Stimulated activated naive B cell treated with anti-CD40 and anti-IgM and Interleukin-4, amounts not matched to agents 10 μg/mL and 1 μg/mL and 100 μg/mL, for 72 hours (primary cell): ENCODE measurements at regions not wholly inside any gene's neighbourhood (a gene's known extent, or its start where the extent isn't known, plus 50 kb on each side); places are given as distances from the start of the nearest gene placed in this dataset.

Experiments
- ATAC-seq, 2 donors: fragments of 150-1000 bp; cut with Tn5 transposase; replicated peaks; 2 replicates each; pipeline ENCODE4 v1.10.0; 2021; ENCODE audit warnings: moderate library complexity in 1 of 2
- DNase-seq: peaks from one replicate; pipeline ENCODE4 v3.0.0; 2021
- H3K27ac Mint-ChIP-seq: one replicate; pipeline ENCODE4 v1.8.0; 2022; ENCODE audit warnings: mild to moderate bottlenecking, mixed read lengths
- H3K27me3 Mint-ChIP-seq, 2 donors: one replicate each; pipeline ENCODE4 v1.8.0; 2022; ENCODE audit warnings: mixed read lengths in 2 of 2
- H3K36me3 Mint-ChIP-seq, 2 donors: one replicate each; pipeline ENCODE4 v1.8.0; 2022; ENCODE audit warnings: mixed read lengths in 2 of 2, mild to moderate bottlenecking in 1 of 2
- H3K4me1 Mint-ChIP-seq, 2 donors: one replicate each; pipeline ENCODE4 v1.8.0; 2022; ENCODE audit warnings: mixed read lengths in 2 of 2, mild to moderate bottlenecking in 1 of 2
- H3K4me3 Mint-ChIP-seq, 2 donors: one replicate each; pipeline ENCODE4 v1.8.0; 2022; ENCODE audit warnings: mild to moderate bottlenecking in 2 of 2, mixed read lengths in 2 of 2, moderate library complexity in 1 of 2
- H3K9me3 Mint-ChIP-seq, 2 donors: one replicate each; pipeline ENCODE4 v1.8.0; 2022; ENCODE audit warnings: mixed read lengths in 2 of 2, mild to moderate bottlenecking in 1 of 2

GRCh38 chr4:128521648-128522111, 234.1 kb upstream of the PGRMC2 start:
- Mint-ChIP-seq H3K27ac (no peak overlapping the region), H3K9me3 (no peaks in the 10 kb centered on the region), H3K4me3 (no peak overlapping the region), H3K4me1 (peaks cover 26 to 49% of the 10 kb centered on the region in 2 donors), H3K27me3 (peaks cover 19 to 29% of the 10 kb centered on the region in 2 donors), H3K36me3 (peaks cover 0 to 3% of the 10 kb centered on the region in 2 donors)
- DNase-seq (no peak), ATAC-seq (no peak)

DNA sequence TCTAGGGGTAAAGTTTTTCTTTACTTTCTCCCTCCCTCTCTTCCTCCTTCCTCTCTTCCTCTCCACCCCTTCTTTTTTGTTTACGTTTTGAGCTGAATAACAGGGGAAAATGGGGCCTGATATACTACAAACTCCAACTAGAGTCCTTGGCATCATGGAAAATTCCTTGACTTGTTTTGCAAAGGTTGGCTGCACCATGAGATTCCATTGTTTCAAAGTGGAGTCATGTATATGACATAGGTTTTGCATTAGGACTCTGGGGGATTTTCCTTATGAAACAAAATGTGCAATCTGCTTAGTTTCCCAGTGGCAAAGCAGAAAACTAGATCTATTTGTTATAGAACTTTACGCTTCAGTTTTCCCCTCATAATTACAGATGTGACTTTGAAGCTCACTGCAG, 233.5 kb upstream of the PGRMC2 start:
- Mint-ChIP-seq H3K36me3 (peaks cover 0 to 3% of the 10 kb centered on the region in 2 donors), H3K9me3 (no peaks in the 10 kb centered on the region), H3K4me1 (peaks cover 26 to 48% of the 10 kb centered on the region in 2 donors), H3K4me3 (no peak overlapping the region), H3K27me3 (peaks cover 19 to 29% of the 10 kb centered on the region in 2 donors), H3K27ac (no peak overlapping the region)
- no peak for ATAC-seq
- DNase-seq = no peak

DNA sequence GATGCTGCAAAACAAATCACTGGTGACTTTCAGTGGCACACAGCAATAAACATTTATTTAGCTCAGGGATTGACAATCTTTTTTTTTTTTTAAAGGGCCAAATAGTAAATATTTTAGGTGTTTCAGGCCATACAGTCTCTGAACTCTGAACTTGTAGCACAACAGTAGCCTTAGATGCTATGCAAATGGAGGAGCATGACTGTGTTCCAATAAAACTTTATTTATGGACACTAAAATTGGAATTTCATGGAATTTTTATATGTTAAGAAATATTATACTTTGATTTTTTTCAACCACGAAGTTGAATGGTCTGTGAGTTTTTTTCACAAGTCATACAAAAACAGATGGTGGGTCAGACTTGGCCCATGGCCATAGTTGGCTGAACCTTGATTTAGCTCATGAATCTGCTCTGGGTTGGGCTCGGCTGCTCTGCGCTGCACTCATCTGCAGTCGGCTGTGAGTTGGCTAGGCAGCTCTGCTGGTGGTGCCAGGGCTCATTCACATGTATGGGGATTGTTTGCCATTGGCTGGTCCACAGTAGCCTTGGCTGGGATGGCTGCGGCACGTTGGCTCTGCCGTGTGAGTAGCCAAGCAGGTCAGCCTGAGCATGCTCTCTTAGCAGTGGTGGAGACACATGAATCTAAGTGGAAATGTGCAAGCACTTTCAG, 231.7 kb upstream of the PGRMC2 start:
- peaks cover 2 to 4% of the 10 kb centered on the region in 2 donors for H3K9me3 Mint-ChIP-seq
- H3K36me3 Mint-ChIP-seq = no peaks in the 10 kb centered on the region
- no peak overlapping the region for H3K4me3 Mint-ChIP-seq
- peaks cover 16 to 29% of the 10 kb centered on the region in 2 donors for H3K27me3 Mint-ChIP-seq
- no peak overlapping the region for H3K27ac Mint-ChIP-seq
- ATAC-seq (no peak), DNase-seq (no peak)
- peaks cover 17 to 33% of the 10 kb centered on the region in 2 donors for H3K4me1 Mint-ChIP-seq

DNA sequence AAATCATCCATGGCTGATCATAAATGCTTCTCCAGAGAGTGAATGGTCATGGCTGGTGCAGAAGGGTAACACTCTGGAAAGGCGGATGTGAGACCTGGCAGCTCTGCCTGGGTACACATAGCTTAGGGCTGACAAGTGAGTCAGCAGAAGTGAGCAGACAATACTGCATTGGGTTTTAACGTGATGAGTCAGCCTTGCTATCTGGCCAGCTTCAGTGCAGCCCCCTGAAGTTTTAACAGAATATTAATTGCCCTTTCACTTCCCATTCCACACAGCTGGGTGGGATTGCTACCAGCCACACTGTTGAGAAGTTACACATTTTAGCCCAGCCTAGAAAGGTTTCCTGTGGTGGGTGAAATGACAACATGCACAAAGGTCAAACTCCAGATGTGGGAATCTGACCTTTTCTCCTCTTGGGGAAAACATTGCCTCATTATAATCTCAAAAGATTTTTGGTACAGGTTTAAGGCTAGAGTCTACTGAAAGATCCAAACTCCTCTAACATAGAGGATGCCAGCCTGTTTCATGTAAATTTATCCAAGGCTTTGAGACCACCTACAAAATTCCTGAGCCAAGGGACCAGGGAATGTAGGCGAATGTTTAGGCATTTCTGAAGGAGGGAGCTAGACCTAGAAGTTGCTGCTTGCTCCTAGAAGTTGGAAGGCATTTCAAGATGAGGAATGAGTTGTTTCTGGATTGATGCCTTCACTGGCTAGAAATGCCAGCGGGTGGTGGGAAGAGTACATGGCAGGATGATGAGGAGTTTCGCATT, 230.3 kb upstream of the PGRMC2 start:
- DNase-seq (peak; percentile 76), ATAC-seq (peak; percentile 97 to 98)
- peaks cover 17 to 40% of the 10 kb centered on the region in 2 donors for H3K4me1 Mint-ChIP-seq
- H3K27ac Mint-ChIP-seq = peak overlapping the region; percentile 1
- peak overlapping the region in 1 of 2 donors; percentile 14 for H3K4me3 Mint-ChIP-seq
- H3K36me3 Mint-ChIP-seq = peaks cover 0 to under 1% of the 10 kb centered on the region in 2 donors
- H3K27me3 Mint-ChIP-seq = peaks cover 16 to 23% of the 10 kb centered on the region in 2 donors
- H3K9me3 Mint-ChIP-seq = peaks cover 2 to 4% of the 10 kb centered on the region in 2 donors

DNA sequence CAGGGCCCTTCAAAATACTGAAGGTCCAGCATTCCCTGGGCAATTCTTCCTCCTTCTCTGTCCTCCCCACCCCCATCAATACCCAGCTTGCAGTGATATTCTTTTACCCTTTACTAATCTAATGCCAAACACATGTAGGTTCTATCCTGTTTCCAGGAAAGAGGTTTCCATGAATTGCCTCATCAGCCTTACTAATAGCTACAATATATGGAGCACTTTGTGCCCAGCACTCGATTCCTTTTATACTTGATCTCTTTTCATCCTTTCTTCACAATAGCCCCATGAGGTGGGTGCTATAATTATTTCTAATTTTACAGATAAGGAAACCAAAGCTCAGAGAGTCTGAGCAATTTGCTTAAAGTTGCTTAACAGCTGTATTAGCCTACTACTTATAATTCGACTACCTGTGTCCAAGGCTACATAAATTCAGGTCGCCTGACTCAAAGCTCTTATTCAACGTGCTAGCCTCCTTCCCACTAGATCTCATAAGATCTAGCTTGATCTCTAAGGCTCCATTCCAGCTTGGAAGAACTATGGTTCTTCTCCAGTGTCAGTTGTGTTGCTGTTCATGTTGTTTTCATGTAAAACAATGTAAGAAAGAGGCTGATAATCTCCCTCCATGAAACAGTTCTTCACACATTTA, 229.6 kb upstream of the PGRMC2 start:
- no peak for DNase-seq
- H3K27ac Mint-ChIP-seq = no peak overlapping the region
- peaks cover 15 to 17% of the 10 kb centered on the region in 2 donors for H3K27me3 Mint-ChIP-seq

DNA sequence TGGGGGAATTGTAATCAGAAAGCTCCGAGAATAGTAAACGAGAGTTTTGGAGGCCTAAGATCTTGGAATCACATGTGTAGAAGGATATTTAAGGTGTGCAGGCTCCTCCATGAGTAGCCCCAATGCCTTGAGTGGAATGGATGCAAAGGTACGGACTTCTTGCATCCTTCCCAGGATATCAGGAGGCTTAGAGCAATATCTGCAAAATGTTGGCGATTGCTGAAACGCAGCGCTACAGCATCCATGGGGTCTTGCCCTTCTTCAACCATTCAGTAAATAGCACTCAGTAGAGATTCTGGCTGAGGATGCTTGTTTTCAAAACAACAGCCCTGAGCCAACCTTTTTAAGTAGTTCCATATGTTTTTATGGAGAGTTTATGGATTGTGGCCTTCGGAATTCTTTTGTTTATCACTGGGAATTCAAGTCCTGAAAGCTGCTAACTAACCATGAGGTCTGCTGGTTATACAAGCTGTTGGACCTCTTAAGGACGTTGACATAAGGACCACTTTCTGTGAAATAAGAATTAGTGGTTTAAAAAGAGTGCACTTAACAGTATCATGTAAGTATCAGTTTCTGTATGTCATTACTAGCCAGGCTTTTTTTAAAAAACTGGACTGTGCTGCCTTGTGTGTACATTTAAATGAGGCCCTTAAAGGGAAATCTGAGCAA, 228.8 kb upstream of the PGRMC2 start:
- ATAC-seq (no peak), DNase-seq (no peak)
- Mint-ChIP-seq H3K4me3 (no peak overlapping the region), H3K9me3 (peaks cover 2 to 7% of the 10 kb centered on the region in 2 donors), H3K36me3 (peaks cover 1 to 4% of the 10 kb centered on the region in 2 donors), H3K27ac (no peak overlapping the region), H3K4me1 (peaks cover 15 to 35% of the 10 kb centered on the region in 2 donors), H3K27me3 (peaks cover 9 to 12% of the 10 kb centered on the region in 2 donors)

More for the DNA sequence above, 229.6 kb upstream of the PGRMC2 start:
- no peak for ATAC-seq
- H3K9me3 Mint-ChIP-seq = peaks cover 2 to 7% of the 10 kb centered on the region in 2 donors
- H3K4me3 Mint-ChIP-seq = no peak overlapping the region
- peaks cover 15 to 40% of the 10 kb centered on the region in 2 donors for H3K4me1 Mint-ChIP-seq
- peaks cover 0 to 4% of the 10 kb centered on the region in 2 donors for H3K36me3 Mint-ChIP-seq

DNA sequence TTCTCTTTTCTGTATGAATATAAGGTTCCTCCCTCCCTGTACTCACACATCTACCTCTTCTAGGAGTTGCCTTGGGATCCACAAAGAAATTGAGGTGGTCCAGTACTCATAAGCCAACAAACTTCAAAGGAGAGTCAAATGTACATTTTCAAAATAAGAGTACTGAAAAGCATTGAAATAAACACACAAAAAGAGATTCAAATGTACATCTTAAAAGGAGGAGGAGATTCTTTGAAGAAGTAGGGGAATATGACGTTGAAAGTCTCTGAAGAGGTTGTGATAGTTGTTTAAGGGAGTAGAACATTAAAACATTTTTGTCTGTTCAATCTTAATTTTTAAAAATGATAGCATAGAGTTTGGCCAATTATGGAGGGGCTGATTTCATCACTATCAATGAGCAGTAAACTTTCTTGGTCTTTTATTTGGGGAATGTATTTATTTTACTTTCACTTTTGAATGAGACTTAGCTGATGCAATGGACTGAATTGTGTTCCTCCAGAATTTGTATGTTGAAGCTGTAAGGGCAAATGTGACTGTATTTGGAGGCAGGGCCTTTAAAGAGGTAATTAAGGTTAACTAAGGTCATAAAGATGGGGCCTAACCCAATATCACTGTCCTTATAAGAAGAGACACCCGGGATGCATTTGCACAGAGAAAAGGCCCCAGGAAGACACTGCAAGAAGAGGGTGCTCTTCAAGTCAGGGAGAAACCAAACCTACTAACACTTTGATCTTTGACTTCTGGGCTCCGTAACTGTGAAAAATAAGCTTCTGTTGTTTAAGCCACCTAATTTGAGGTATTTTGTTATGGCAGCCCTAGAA, 226.3 kb upstream of the PGRMC2 start:
- ATAC-seq (no peak), DNase-seq (no peak)
- H3K27me3 Mint-ChIP-seq = peaks cover 0 to 4% of the 10 kb centered on the region in 2 donors
- H3K27ac Mint-ChIP-seq = no peak overlapping the region
- H3K36me3 Mint-ChIP-seq = peaks cover 1 to 4% of the 10 kb centered on the region in 2 donors
- peaks cover 2 to 7% of the 10 kb centered on the region in 2 donors for H3K9me3 Mint-ChIP-seq
- peaks cover 12 to 26% of the 10 kb centered on the region in 2 donors for H3K4me1 Mint-ChIP-seq
- H3K4me3 Mint-ChIP-seq = no peak overlapping the region

DNA sequence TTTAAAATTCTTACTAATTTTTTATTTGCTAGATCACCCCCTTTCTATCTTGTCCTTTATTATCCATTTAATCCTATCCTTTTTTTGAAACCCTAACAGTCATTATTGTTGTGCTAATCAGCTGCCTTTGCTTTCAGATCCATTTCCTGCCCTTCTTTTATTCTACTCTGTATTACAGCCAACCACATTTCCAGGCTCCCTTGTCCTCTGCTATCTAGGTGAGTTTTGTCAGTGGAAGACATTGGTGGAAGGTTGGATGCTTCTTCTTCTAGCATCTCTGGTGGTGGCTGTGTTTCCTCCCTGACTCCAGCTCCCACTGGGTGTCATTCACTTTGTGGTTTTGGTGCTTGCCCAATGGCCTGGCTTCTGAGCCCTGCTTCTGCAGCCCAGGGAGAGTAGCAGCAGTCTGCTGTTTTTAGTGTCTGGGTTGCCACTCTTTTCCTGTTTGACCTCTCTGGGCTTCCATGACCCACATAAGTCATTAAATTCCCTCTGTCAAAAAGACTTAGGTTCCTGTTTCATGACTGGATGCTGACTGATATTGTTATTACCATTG, 225.2 kb upstream of the PGRMC2 start:
- Mint-ChIP-seq H3K4me1 (peaks cover 6 to 16% of the 10 kb centered on the region in 2 donors), H3K9me3 (peaks cover 2 to 7% of the 10 kb centered on the region in 2 donors), H3K36me3 (peaks cover 1 to 4% of the 10 kb centered on the region in 2 donors), H3K4me3 (no peak overlapping the region), H3K27me3 (peaks cover 0 to 4% of the 10 kb centered on the region in 2 donors), H3K27ac (no peak overlapping the region)
- DNase-seq = no peak
- no peak for ATAC-seq

- peaks cover 2 to 7% of the 10 kb centered on the region in 2 donors for H3K9me3 Mint-ChIP-seq
- DNase-seq (no peak), ATAC-seq (no peak)
- H3K36me3 Mint-ChIP-seq = peaks cover 1 to 4% of the 10 kb centered on the region in 2 donors
- H3K4me3 Mint-ChIP-seq = no peak overlapping the region
- peaks cover 0 to 4% of the 10 kb centered on the region in 2 donors for H3K27me3 Mint-ChIP-seq
- peaks cover 2 to 10% of the 10 kb centered on the region in 2 donors for H3K4me1 Mint-ChIP-seq
- H3K27ac Mint-ChIP-seq = no peak overlapping the region
Measured at GRCh38 chr4:128512161-128512560, 224.5 kb upstream of the PGRMC2 start.

- Mint-ChIP-seq H3K27me3 (peaks cover 0 to 4% of the 10 kb centered on the region in 2 donors), H3K9me3 (peaks cover 2 to 7% of the 10 kb centered on the region in 2 donors), H3K4me3 (no peak overlapping the region), H3K36me3 (peaks cover 1 to 4% of the 10 kb centered on the region in 2 donors), H3K27ac (no peak overlapping the region), H3K4me1 (peaks cover 0 to 6% of the 10 kb centered on the region in 2 donors)
- DNase-seq (no peak), ATAC-seq (no peak)
Measured at GRCh38 chr4:128510850-128511249, 223.2 kb upstream of the PGRMC2 start.

DNA sequence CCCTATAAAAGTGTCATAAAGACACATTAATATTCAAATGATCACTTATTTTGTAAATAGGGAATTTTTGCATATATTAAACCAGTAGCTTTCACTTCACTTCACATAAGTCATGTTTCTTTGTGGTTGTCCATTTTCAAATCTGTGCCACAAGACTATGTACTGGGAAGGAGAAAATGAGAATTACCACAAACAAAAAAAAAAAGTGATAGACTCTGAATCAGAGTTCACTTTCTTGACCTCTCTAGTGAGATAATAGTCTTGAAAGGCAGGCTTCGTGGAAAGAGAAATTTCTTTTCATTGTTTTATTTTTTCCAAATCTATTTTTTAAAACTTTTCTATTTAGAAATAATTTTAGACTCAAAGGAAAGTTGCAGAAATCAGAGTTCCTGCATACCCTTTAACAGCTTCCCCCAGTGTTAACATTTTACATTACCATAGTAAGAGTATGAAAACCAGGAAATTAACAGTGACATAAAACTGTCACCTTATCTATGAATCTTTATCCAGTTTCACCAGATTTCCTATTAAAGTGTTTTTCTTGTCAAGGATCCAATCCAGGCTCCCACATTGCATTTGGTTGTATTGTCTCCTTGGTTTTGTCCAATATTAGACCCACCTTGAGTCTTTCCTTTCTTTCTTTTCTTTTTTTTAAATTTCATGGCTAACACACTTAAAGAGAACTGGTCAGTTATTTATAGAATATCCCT, 215.4 kb upstream of the PGRMC2 start:
- Mint-ChIP-seq H3K27ac (no peak overlapping the region), H3K4me1 (no peaks in the 10 kb centered on the region), H3K9me3 (peaks cover 6 to 18% of the 10 kb centered on the region in 2 donors), H3K36me3 (peaks cover 3 to 12% of the 10 kb centered on the region in 2 donors), H3K27me3 (no peaks in the 10 kb centered on the region), H3K4me3 (no peak overlapping the region)
- ATAC-seq (no peak), DNase-seq (no peak)

- Mint-ChIP-seq H3K9me3 (peaks cover 8 to 26% of the 10 kb centered on the region in 2 donors), H3K4me1 (no peaks in the 10 kb centered on the region), H3K36me3 (peaks cover 3 to 16% of the 10 kb centered on the region in 2 donors), H3K27me3 (no peaks in the 10 kb centered on the region), H3K27ac (no peak overlapping the region), H3K4me3 (no peak overlapping the region)
- no peak for ATAC-seq
- DNase-seq = no peak
Measured at GRCh38 chr4:128501239-128501638, 213.6 kb upstream of the PGRMC2 start.
